Chondrocyte (in vitro differentiated cells): ENCODE measurements at regions not wholly inside any gene's neighbourhood (a gene's known extent, or its start where the extent isn't known, plus 50 kb on each side); places are given as distances from the start of the nearest gene placed in this dataset.
A peak's percentile ranks its signal among the peaks of the same experiment; 100 is the strongest.
"Not testable (repeated sequence)": the region's sequence is repeated elsewhere in the genome, so short reads cannot be mapped to it uniquely, and the experiment has no call there.

Experiments used
- DNase-seq: peaks from one replicate; pipeline ENCODE4 v3.0.0; 2021; ENCODE audit warnings: mixed read lengths, low spot score
- H3K27ac Mint-ChIP-seq: one replicate; pipeline ENCODE4 v1.8.0; 2021; ENCODE audit warnings: mild to moderate bottlenecking, moderate library complexity, mixed read lengths; ENCODE audit not compliant: unreplicated experiment
- H3K27me3 Mint-ChIP-seq: 2 replicates; pipeline ENCODE4 v1.8.0; 2021; ENCODE audit warnings: low read depth, mixed read lengths
- H3K36me3 Mint-ChIP-seq: 2 replicates; pipeline ENCODE4 v1.8.0; 2021; ENCODE audit warnings: low read depth, mixed read lengths
- H3K4me1 Mint-ChIP-seq: 2 replicates; pipeline ENCODE4 v1.8.0; 2021; ENCODE audit warnings: low read depth, mild to moderate bottlenecking, mixed read lengths
- H3K4me3 Mint-ChIP-seq: one replicate; pipeline ENCODE4 v1.8.0; 2021; ENCODE audit warnings: mild to moderate bottlenecking, moderate library complexity, mixed read lengths; ENCODE audit not compliant: unreplicated experiment
- H3K9me3 Mint-ChIP-seq: 2 replicates; pipeline ENCODE4 v1.8.0; 2021; ENCODE audit warnings: low read depth, mixed read lengths
- CTCF ChIP-seq: fragments of 200-600 bp; sonication (generic); IDR thresholded peaks from 2 replicates; pipeline ENCODE4 v1.5.0; 2021; ENCODE audit warnings: antibody characterized with exemption, mild to moderate bottlenecking, moderate library complexity

GRCh38 chr4:17436047-17436749 is 75.7 kb downstream of the QDPR start:
- not testable (repeated sequence) for H3K4me1 Mint-ChIP-seq, H3K27ac Mint-ChIP-seq, H3K36me3 Mint-ChIP-seq, H3K9me3 Mint-ChIP-seq, H3K27me3 Mint-ChIP-seq, H3K4me3 Mint-ChIP-seq
- DNase-seq = peak; percentile 90

- H3K27me3 Mint-ChIP-seq = no peaks in the 10 kb centered on the region
- no peaks in the 10 kb centered on the region for H3K4me1 Mint-ChIP-seq
- H3K4me3 Mint-ChIP-seq = no peak overlapping the region
- no peak for DNase-seq
- no peak overlapping the region for H3K27ac Mint-ChIP-seq
- TF ChIP-seq CTCF = no peak
- H3K36me3 Mint-ChIP-seq = no peaks in the 10 kb centered on the region
- H3K9me3 Mint-ChIP-seq = peaks cover 4% of the 10 kb centered on the region
Observed at GRCh38 chr4:17433827-17434226, 78.1 kb downstream of the QDPR start.

DNA sequence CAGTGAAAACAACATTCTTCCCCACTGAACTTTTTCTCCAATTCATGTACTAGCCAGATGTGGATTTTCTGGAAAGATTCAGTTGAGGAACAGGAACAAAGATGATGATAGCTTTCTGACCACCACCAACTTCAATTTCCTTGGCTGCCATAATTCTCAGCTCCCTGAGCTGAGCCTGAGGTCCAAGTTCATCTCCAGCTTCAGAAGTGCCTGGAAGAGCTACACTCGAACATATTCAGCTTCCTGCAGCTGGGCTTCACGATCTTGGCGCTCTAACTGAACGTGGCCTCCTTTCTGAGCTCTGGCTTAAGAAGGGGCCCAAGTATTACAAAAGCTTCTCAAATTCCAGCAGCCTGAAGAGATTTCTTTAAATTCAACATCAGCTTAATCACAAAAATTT is 83.9 kb downstream of the QDPR start:
- H3K27me3 Mint-ChIP-seq = peaks cover 8% of the 10 kb centered on the region
- no peak overlapping the region for H3K27ac Mint-ChIP-seq
- no peak overlapping the region for H3K4me3 Mint-ChIP-seq
- H3K9me3 Mint-ChIP-seq = peaks cover 4% of the 10 kb centered on the region
- H3K36me3 Mint-ChIP-seq = no peaks in the 10 kb centered on the region
- no peak for TF ChIP-seq CTCF
- no peak for DNase-seq
- no peaks in the 10 kb centered on the region for H3K4me1 Mint-ChIP-seq

DNA sequence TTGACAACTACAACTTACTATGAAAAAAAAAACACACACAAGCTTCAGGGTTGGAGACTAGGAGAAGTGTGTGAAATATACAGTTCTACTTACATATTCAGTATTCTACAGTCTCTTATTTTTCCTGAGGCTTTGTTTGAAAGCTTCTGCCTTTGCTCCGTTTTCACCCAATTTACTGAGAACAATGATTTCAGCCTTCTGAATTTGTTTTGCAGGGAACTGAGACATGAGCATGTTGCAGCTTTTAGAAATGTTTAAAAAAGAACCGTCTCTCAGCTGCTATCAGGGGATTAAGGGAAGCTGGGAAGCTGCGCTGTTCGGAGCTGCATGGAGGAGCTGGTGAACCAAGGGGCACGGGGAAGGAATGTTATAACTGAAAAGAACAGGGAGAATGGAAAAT is 85.7 kb downstream of the QDPR start:
- H3K36me3 Mint-ChIP-seq = no peaks in the 10 kb centered on the region
- peaks cover 11% of the 10 kb centered on the region for H3K27me3 Mint-ChIP-seq
- no peak for TF ChIP-seq CTCF
- no peaks in the 10 kb centered on the region for H3K9me3 Mint-ChIP-seq
- DNase-seq = no peak
- H3K4me1 Mint-ChIP-seq = no peaks in the 10 kb centered on the region
- H3K27ac Mint-ChIP-seq = no peak overlapping the region
- no peak overlapping the region for H3K4me3 Mint-ChIP-seq

DNA sequence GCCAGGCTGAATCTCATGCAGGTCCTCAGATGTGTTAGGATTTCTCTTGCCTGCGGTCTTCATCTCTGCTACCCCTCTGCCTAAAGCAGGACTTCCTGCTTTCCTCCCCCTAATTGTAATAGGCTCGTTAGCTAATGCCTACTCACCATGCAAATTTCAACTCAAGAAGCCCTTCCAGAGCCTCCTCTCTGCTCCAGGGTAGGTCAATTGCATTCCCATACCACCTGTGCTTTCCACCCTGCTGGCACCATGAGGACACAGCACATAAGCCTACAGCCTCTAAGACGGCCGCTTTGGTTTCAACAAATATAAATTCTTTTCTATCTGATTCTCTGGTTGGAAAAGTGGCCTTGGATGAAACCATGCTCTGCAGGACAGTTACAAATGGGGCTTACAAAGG is 93.9 kb downstream of the QDPR start:
- Mint-ChIP-seq H3K4me3 (no peak overlapping the region), H3K9me3 (peaks cover 15% of the 10 kb centered on the region), H3K36me3 (no peaks in the 10 kb centered on the region), H3K4me1 (no peaks in the 10 kb centered on the region), H3K27ac (no peak overlapping the region), H3K27me3 (peaks cover 4% of the 10 kb centered on the region)
- no peak for TF ChIP-seq CTCF
- DNase-seq = no peak

DNA sequence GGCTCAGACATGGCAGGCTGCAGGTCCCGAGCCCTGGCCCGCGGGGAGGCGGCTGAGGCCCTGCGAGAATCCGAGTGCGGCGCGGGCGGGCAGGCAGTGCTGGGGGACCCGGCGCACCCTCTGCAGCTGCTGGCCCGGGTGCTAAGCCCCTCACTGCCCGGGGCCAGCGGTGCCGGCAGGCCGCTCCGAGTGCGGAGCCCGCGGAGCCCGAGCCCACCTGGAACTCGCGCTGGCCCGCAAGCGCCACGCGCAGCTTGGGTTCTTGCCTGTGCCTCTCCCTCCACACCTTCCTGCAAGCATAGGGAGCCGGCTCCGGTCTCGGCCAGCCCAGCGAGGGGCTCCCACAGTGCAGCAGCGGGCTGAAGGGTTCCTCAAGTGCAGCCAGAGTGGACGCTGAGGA is 97.5 kb downstream of the QDPR start:
- H3K9me3 Mint-ChIP-seq = peaks cover 15% of the 10 kb centered on the region
- TF ChIP-seq CTCF = no peak
- H3K36me3 Mint-ChIP-seq = no peaks in the 10 kb centered on the region
- no peaks in the 10 kb centered on the region for H3K4me1 Mint-ChIP-seq
- H3K27ac Mint-ChIP-seq = no peak overlapping the region
- peaks cover 4% of the 10 kb centered on the region for H3K27me3 Mint-ChIP-seq
- peak; percentile 84 for DNase-seq
- H3K4me3 Mint-ChIP-seq = no peak overlapping the region
